NCI-H128 (cell line): ENCODE measurements at regions not wholly inside any gene's neighbourhood (a gene's known extent, or its start where the extent isn't known, plus 50 kb on each side); places are given as distances from the start of the nearest gene placed in this dataset.
"Not testable (repeated sequence)": the region's sequence is repeated elsewhere in the genome, so short reads cannot be mapped to it uniquely, and the experiment has no call there.

Experiments
- DNase-seq: peaks from one replicate; lab custom pipeline; 2025; ENCODE audit not compliant: unreplicated experiment; lab: John Stamatoyannopoulos, UW

DNA sequence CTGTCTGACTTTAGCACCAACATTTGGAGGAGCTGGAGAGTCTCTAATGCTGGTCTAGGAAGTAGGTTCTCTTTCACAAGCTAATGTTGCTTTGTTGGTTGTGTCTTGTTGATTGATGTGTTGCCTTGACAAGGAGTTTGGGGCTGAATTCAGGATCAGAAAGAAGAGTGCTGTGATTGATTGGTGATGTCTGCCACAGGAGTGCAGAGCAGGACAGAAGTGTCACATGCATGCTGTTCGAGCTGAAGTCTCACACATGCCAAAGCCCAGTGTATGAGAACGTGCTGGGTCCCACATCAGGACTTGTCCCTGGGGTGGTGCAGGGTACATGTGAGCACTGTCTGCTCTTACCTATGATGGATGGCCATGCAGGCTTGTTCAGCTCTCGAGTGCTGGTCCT is 694.4 kb downstream of the MATN1 start:
- no peak for DNase-seq

DNA sequence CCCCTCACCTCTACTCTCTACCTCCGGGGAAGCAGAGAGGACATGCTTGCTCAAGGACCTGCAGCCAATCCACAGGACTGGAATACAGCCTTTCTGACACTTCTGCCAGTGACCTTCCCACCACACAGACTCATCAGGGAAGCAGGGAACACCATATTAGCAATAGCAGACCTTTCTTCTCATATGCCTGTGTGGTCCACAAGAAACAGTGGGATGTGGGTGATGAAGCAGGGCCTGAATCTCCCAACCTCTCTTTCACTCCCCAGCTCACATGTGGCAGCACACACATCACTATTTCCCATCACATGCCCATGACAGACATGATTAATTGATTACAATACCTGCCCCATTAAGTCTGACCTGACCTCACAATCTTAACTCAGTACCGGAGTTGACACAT is 695.1 kb downstream of the MATN1 start:
- DNase-seq: no peak

GRCh38 chr1:30027247-30027646 is 696.1 kb downstream of the MATN1 start:
- no peak for DNase-seq

GRCh38 chr1:30024411-30025195 is 698.8 kb downstream of the MATN1 start:
- DNase-seq: no peak

GRCh38 chr1:30023339-30024022 is 699.9 kb downstream of the MATN1 start:
- no peak for DNase-seq

GRCh38 chr1:30014031-30014430 is 709.4 kb downstream of the MATN1 start:
- DNase-seq: no peak

DNA sequence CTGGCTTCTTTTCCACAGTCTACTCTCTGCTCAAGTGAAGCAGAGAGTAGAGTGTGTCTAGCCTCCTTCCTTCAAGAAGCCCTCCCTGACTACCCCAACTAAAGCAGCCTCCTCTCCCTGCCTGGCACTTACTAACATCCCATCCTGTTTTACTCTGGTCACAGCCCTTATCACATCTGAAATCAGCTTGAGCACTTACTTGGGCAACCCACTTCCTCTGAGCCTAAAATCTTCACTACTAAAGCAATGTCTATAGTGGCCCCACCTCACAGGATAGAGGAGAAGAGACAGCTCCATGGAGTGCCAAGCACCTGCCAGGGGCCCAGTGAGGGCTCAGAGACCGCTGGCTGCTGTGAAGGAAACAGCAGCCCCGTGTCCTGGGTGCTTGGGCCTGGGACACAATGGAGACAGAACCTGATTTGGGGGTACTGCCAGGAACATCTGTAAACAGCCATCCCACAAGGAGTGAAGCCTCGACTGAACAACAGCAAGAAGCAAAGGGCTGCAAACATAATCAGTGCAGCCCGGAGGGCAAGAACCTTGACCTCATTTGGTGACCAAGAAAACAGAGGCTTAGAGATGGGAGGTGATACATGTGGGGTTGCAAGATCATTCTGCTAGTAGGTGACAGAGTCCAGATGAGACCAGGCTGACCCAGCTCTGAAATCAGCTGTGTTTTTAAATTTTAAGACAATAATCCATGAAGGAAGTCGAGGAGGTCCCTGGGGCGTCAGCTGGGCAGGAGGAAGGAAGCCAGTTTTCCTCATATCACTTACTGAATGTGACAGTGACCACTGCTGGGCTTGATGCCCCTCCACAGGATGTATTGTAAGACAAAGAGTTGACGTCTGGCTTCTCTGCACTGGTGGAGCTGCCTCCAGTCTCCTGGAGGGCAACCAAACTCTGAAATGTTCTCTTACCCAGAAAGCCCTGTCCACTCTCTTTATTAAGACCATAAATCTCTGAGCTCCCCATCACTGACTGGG is 710.6 kb downstream of the MATN1 start:
- DNase-seq: no peak

DNA sequence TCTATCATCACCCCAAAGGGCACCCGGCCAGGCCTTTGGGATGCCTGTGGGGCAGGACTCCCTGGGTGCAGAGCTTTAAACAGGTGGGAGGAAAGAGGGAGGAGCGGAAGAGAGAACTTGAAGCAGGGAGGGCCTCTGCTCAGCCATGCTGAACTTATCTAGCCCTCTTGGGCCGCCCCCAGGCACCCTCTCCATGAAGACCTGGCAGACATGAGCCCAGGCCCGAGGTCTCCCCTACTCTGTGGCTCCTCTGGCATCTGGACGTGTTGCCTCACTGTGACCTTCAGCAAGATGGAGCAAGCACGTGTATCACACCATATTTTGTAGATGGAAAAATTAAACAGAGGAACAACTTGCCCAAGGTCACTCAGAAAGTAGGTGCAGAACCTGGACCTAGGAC is 711.4 kb downstream of the MATN1 start:
- DNase-seq: no peak

- DNase-seq: no peak
Measured at GRCh38 chr1:30010506-30011106, 712.8 kb downstream of the MATN1 start.

DNA sequence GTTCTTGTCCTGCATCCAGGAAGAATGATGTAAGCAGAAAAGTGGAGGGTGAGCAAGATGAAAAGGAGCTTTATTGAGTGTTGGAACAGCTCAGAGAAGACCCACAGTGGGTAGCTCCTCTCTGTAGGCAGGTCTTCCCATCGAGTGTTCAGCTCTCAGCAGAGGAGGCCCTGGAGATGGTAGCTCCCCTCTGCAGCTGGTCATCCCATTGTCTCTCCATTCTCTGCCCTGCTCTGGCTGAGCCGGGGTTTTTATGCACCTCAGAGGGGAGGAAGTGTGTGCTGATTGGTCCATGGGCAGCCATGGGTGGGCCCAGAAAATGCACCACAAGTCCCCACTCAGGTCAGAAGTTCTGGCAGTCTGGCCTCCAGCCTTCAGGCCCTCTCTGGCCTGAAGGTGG is 713.7 kb downstream of the MATN1 start:
- no peak for DNase-seq

DNA sequence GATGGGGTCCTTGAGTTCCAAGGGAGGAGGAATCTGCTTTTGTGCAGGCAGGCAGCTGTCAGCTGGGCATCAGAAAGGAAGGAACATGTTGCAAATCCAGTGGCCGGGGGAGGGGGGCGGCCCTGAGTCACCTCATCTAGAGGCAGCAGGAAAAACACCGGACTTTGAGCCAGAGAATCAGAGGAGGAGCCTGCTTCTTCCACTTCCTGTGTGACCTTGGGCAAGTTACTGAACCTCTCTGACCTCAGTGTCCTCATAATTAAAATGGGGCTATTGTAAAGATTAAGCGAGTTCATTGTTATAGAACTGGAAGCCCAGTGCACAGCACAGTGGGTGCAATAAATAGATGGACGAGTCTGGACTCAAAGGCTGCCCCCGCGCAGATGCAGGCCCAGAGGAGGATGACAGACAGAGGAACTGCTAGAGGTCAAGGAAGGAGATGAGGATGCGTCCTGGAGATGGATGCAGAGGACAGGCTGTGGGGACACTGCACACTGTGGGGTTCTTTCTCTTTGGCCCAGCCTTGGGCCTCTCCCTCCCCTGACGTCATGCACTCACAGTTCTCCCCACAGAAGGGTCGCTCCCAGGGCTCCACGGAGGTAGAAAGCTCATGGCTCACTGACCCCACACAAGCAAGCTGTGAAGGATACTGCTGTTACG is 714.3 kb downstream of the MATN1 start:
- no peak for DNase-seq

DNA sequence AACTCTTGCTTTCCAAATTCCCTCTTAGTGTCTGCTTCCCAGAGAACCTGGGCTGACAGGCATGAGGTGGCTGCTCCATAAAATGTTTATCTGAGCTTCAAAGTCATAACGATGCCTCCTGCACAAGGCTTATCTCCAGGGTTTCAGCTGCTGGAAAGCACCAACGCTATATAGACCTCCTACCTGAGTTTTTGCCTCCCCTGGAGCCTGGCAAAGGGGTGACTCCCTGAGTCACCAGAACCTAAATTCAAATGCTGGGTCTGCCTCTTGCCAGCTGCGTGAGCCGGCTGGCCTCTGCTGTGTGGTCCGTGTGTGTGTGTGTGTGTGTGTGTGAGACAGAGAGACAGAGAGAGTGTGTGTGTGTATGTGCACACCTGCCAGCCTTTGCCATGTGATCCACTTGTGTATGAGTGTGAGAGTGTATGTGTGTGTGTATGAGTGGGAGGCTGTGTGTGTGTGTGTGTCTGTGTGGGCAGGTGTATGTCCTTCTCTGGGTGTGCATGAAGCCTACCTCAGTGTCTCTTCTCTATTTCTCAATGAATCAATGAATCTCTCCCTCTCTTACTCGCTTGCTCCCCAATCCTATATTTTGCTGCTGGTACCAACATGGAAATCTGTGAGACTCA is 714.9 kb downstream of the MATN1 start:
- DNase-seq: no peak

- no peak for DNase-seq
Measured at GRCh38 chr1:30005972-30006619, 717.3 kb downstream of the MATN1 start.

DNA sequence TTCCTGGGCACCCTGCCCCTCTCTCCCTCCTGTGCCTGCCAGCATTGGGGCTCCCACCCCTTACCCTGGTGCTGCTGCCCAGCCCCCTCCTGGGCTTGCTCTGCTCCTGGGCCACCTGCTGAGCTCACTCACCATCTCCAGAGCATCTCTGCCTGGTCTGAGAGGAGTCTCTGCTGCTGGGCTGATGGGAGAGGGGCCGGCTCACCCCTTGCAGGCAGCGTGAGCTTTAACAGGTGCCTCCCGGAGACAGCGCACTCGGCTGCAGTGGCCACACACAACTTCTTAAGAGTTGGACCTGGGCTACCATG is 721.7 kb downstream of the MATN1 start:
- no peak for DNase-seq

DNA sequence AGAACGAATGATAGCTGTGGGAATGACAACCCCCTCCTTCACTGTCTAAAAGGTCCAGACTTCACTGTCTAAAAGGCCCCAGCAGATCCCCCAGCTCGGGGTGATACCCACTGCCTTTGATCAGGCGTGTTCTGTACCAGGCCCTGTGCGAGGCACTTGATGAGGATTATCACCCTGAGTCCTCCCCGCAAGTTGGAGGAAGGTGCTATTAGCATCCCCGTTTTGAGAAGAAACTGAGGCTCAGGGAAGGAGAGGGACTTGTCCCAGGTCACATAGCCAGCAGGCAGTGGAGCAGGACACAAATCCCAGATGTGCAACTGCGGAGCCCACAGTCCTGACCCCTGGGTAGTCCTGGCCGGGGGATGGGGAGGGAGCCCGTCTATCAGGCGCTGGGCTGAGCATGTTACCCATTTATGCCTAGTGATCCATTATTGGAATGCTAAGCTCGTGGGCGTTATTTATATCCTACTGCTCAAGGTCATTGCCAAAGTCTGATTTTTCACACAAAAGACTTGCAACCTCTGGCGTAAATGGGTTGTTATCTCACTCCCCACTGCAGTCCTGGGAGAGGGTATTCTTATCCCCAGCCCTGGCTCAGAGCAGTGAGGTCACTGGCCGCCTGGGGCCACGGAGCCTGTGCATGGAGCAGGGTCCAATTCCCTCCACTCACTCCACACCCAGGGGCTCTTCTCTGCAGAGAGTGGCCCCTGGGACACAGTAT is 722.2 kb downstream of the MATN1 start:
- DNase-seq: no peak

DNA sequence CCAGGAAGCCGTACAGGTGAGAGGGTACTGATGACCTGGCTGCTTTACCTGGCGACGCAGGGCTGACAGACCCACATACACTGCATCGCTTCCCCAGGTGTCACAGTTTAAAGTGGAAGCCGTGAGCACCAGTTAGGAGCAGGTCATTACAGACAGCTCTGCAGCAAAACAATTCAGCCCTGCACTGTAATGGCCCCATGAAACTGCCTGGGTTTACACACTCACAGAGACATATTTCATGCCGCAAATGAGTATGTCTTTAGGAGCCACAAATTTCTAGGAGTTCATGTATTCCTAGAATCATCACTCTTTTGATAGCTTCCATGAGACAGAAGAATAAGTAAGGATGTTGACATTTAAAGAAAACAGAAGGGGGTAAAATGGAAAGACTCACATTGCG is 723.1 kb downstream of the MATN1 start:
- DNase-seq: no peak

DNA sequence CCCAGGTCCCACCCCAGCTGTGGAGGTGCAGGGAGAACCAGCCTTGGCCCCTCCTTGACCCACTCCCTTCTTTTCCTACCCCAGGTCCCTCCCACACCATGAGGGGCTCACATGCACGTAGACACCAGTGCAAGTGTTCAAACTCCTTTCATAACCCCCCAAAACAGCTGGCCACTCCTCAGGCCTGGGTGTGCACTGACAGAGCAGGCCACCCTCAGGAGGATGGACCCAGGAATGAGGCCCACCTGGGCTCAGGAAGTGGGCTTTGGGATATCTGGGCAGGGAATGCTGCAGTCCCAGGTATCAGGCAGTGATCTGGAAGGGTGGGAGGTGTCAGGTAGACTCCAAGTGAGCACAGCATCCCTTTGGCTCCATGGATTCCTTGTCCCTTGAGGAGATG is 723.8 kb downstream of the MATN1 start:
- DNase-seq: no peak

GRCh38 chr1:29998686-29999085 is 724.7 kb downstream of the MATN1 start:
- DNase-seq: no peak

- DNase-seq: not testable (repeated sequence)
Measured at GRCh38 chr1:29997818-29998217, 725.6 kb downstream of the MATN1 start.
